Heart right ventricle (tissue), 16 donors: ENCODE measurements at regions not wholly inside any gene's neighbourhood (a gene's known extent, or its start where the extent isn't known, plus 50 kb on each side); places are given as distances from the start of the nearest gene placed in this dataset.

Experiments used
- ATAC-seq, 8 donors: fragments of 200-7000 bp; cut with Tn5 transposase; one replicate each; pipeline ENCODE4 v1.9.1; 2020; ENCODE audit warnings: mild to moderate bottlenecking in 8 of 8, moderate library complexity in 8 of 8, moderate number of reproducible peaks in 1 of 8
- DNase-seq, 2 donors: peaks; one replicate each; pipeline ENCODE4 v3.0.0-alpha.2; 2020
- H3K27ac ChIP-seq, 10 donors: fragments of 200-600 bp; sonication (generic) in 2 of 10; one replicate each; pipeline versions ENCODE4 v1.5.0 to v1.8.0; 2020 to 2022; ENCODE audit warnings: mild to moderate bottlenecking in 3 of 10
- H3K27me3 ChIP-seq, 7 donors: fragments of 200-600 bp; one replicate each; pipeline ENCODE4 v1.8.0; 2021 to 2022; ENCODE audit warnings: mild to moderate bottlenecking in 2 of 7
- H3K36me3 ChIP-seq, 9 donors: fragments of 200-600 bp; sonication (generic) in 1 of 9; one replicate each; pipeline versions ENCODE4 v1.5.0 to v1.8.0; 2020 to 2022; ENCODE audit warnings: mild to moderate bottlenecking in 2 of 9
- H3K4me1 ChIP-seq, 9 donors: fragments of 200-600 bp; sonication (generic) in 1 of 9; one replicate each; pipeline versions ENCODE4 v1.5.0 to v1.8.0; 2020 to 2022; ENCODE audit warnings: mild to moderate bottlenecking in 4 of 9
- H3K4me3 ChIP-seq, 10 donors: fragments of 200-600 bp; sonication (generic) in 2 of 10; one replicate each; pipeline versions ENCODE4 v1.5.0 to v1.8.0; 2020 to 2022; ENCODE audit warnings: mild to moderate bottlenecking in 7 of 10, moderate library complexity in 2 of 10
- H3K9me3 ChIP-seq, 11 donors: fragments of 200-600 bp in 10 of 11; sonication (generic) in 2 of 11; one replicate each; pipeline versions ENCODE4 v1.5.0 to v1.8.0; 2013 to 2022; ENCODE audit warnings: mild to moderate bottlenecking in 2 of 11, control low read depth in 1 of 11, moderate library complexity in 1 of 11
- WGBS, 2 donors: extraction: QIAGEN DNeasy Blood & Tissue Kit; methylation state at CpG; one replicate each; pipeline ENCODE4 v1.1.7; 2013; ENCODE audit warnings: inconsistent platforms in 1 of 2; 5-methylcytosine and 5-hydroxymethylcytosine counted together
- intact Hi-C, 10 donors: fragments of 100-400 bp; cut with DNase I; formaldehyde crosslinking; loops; one replicate each; pipeline versions ENCODE4 v1.11.1 to v1.14.2; 2022
- TF ChIP-seq, protein P1 (sequence below), 9 donors: fragments of 200-600 bp; sonication (generic) in 2 of 9; IDR thresholded peaks; one replicate each; pipeline versions ENCODE4 v1.5.0 to v1.8.0; 2021 to 2022; ENCODE audit warnings: antibody characterized with exemption in 9 of 9, mild to moderate bottlenecking in 5 of 9, moderate library complexity in 1 of 9
- donor health status: Arrhythmogenic right ventricular cardiomyopathy.
- donor health status: ischemic (EF 13 %, LVEDD 7.1; RV severe dilation, severe dysfunction).
- donor health status: healthy with polysubstance abuse.
- donor health status: DM: no; HTN: yes; CAD: no.
- donor health status: DM: no; HTN: no; CAD: no.
- donor health status: ischemic (EF 25% LVEDD 6.9; RV normal size, moderate dysfunction).
- donor health status: ischemic (EF 25% LVEDD 5.7; RV mildly dilated, moderate dysfunction).
- donor health status: healthy.
- donor health status: DM: yes; HTN: yes; CAD: no.
- donor health status: Ischemic cardiomyopathy.
- donor health status: ischemic (EF 35%, LVEDD 5.7; RV mildly dilated, moderate dysfunction).
- donor health status: nonischemic (EF 11% LVEDD 7.7; RV severe dilation, severe dysfunction).
- donor health status: DM: yes; HTN: yes; CAD: no.
- donor health status: PGD.
- donor health status: ischemic (EF 29% LVEDD 5.4; RV normal size, mild dysfunction).
- donor health status: nonischemic (EF 23%, LVEDD 6.1; RV moderate dilation, normal function).

- H3K27me3 ChIP-seq: no peaks in the 10 kb centered on the region
- no peak for DNase-seq
- H3K4me1 ChIP-seq: no peaks in the 10 kb centered on the region
- H3K36me3 ChIP-seq: no peaks in the 10 kb centered on the region
- no peaks in the 10 kb centered on the region for H3K9me3 ChIP-seq
- H3K27ac ChIP-seq: no peak overlapping the region
- ATAC-seq: no peak
- no peak overlapping the region for H3K4me3 ChIP-seq
- TF ChIP-seq, protein P1, sequence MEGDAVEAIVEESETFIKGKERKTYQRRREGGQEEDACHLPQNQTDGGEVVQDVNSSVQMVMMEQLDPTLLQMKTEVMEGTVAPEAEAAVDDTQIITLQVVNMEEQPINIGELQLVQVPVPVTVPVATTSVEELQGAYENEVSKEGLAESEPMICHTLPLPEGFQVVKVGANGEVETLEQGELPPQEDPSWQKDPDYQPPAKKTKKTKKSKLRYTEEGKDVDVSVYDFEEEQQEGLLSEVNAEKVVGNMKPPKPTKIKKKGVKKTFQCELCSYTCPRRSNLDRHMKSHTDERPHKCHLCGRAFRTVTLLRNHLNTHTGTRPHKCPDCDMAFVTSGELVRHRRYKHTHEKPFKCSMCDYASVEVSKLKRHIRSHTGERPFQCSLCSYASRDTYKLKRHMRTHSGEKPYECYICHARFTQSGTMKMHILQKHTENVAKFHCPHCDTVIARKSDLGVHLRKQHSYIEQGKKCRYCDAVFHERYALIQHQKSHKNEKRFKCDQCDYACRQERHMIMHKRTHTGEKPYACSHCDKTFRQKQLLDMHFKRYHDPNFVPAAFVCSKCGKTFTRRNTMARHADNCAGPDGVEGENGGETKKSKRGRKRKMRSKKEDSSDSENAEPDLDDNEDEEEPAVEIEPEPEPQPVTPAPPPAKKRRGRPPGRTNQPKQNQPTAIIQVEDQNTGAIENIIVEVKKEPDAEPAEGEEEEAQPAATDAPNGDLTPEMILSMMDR (IDR thresholded peaks at IDR 0.05): no peak
- WGBS, 2 donors: 52 to 54% methylated on average over 3 of the region's 3 CpGs
- intact Hi-C loops: no loop called here
These were observed 51.0 kb upstream of the NLGN4Y start for GRCh38 chrY:14473320-14473719.
